ENCODE measurements at regions not wholly inside any gene's neighbourhood (a gene's known extent, or its start where the extent isn't known, plus 50 kb on each side); places are given as distances from the start of the nearest gene placed in this dataset.

DNA sequence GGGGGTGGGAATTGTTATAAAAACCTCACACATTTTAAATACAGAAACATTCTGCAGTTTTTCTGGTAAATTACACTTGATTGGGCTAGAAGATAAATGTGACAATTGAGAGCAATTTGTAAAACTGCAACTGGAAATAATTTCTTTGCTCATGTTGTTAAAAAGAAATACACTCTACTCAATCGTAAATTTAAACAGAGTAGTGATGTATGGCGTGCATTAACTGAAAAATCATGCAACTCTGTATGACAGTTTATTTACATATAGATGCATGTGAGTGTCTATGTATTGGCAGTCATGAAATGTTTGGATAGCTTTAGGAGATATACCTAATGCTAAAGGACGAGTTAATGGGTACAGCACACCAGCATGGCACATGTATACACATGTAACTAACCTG lies 554.9 kb downstream of the PRELID2 start:
- TF ChIP-seq POLR2AphosphoS5 (IDR thresholded peaks at IDR 0.05; ENCODE audit: borderline replicate concordance, low read depth, low read length) (no peak), EZH2 (IDR thresholded peaks at IDR 0.05) (no peak)

Measured in SK-N-MC (cell line).